ENCODE measurements at regions not wholly inside any gene's neighbourhood (a gene's known extent, or its start where the extent isn't known, plus 50 kb on each side); places are given as distances from the start of the nearest gene placed in this dataset.

DNA sequence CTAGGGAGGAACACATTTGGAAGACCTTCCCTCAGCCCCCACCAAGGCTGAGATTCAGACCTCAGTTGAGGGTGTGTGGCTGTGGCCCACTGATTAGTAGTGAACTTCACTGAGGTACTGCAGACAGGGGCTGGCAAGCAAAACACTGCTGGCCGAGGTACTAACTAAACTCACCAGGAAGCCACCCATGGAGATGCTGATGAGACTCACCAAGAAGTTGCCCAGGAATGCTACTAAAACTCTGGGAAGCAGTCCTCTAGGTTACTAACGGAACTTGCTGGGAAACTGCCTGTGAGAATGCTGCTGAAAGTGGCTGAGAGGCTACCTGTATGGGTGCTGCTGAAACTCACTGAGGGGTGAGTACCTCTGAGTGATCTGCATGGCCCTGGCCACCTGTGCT lies 372.4 kb upstream of the RPS6KA3 start:
- no peaks in the 10 kb centered on the region for H3K36me3 Mint-ChIP-seq (ENCODE audit: low read depth)
- no peaks in the 10 kb centered on the region for H3K27me3 Mint-ChIP-seq (ENCODE audit: low read depth)
- H3K4me3 Mint-ChIP-seq (ENCODE audit: unreplicated experiment) = no peak overlapping the region
- peaks cover 2% of the 10 kb centered on the region for H3K9me3 Mint-ChIP-seq (ENCODE audit: low read depth)
- peaks cover 35% of the 10 kb centered on the region for H3K4me1 Mint-ChIP-seq (ENCODE audit: low read depth)
- no peak overlapping the region for H3K27ac Mint-ChIP-seq (ENCODE audit: unreplicated experiment)
- no peak for TF ChIP-seq CTCF (IDR thresholded peaks at IDR 0.05)
- no peak for DNase-seq (ENCODE audit: low spot score)

DNA sequence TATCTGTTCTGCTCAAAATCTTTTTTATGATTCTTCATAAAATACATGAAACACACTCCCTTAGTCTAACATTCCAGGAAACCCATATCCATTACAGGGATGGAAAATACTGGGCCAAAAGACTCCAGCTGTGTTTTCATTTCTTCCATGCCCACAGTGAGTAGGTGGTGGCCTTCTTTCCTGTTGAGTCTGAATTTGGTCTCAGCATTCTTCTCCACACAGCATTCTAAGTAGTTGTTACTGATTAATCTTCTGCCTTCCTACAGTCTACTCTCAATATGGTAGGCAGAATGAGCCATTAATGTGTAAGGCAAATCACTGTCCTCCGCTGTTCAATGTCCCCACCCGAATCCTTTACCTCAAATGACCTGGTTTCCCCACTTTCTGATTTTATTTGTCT lies 370.6 kb upstream of the RPS6KA3 start:
- no peak for DNase-seq (ENCODE audit: low spot score)
- Mint-ChIP-seq H3K36me3 (ENCODE audit: low read depth) (no peaks in the 10 kb centered on the region), H3K27ac (ENCODE audit: unreplicated experiment) (peak overlapping the region; percentile 60), H3K4me1 (ENCODE audit: low read depth) (peaks cover 44% of the 10 kb centered on the region), H3K9me3 (ENCODE audit: low read depth) (peaks cover 2% of the 10 kb centered on the region), H3K27me3 (ENCODE audit: low read depth) (no peaks in the 10 kb centered on the region), H3K4me3 (ENCODE audit: unreplicated experiment) (no peak overlapping the region)
- TF ChIP-seq CTCF (IDR thresholded peaks at IDR 0.05) = no peak

DNA sequence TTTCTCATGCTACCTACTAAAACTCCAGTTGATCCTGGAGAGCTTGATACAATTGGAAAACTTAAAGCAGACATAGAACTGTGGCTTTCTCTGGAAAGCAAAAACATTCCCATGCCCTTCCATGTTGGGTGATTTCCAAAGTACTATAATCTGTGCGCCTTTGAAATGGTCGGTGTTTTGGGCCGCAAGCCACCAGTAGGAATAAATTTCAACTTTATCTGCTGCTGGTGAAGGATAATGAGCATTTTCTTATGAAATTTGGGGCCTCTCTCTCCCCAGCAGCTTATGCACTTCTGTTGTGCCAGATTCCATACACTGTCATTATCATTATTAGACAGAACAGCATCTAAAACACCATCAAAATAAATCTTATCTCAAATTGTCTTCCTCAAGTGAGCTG lies 366.7 kb upstream of the RPS6KA3 start:
- no peaks in the 10 kb centered on the region for H3K9me3 Mint-ChIP-seq (ENCODE audit: low read depth)
- DNase-seq (ENCODE audit: low spot score) = no peak
- peaks cover 41% of the 10 kb centered on the region for H3K4me1 Mint-ChIP-seq (ENCODE audit: low read depth)
- H3K27ac Mint-ChIP-seq (ENCODE audit: unreplicated experiment) = no peak overlapping the region
- no peaks in the 10 kb centered on the region for H3K36me3 Mint-ChIP-seq (ENCODE audit: low read depth)
- H3K4me3 Mint-ChIP-seq (ENCODE audit: unreplicated experiment) = no peak overlapping the region
- TF ChIP-seq CTCF (IDR thresholded peaks at IDR 0.05) = no peak
- no peaks in the 10 kb centered on the region for H3K27me3 Mint-ChIP-seq (ENCODE audit: low read depth)

DNA sequence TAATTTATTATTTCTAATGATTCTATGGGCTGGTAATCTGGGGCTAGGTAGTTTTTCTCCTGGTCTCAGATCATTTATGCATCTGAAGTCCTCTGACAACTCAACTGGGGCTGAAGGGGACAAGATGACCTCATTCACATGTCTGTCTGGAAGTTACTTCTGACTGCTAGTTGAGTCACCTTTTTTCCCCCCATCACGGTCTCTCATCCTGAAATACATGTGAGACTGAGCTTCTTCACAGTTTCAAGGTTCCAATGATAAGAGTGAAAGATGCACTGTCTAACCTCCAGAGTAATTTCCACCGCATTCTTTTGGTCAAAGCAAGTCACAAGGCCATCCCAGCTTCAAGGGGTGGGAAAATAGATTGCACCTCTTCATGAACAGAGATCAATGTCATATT lies 356.7 kb upstream of the RPS6KA3 start:
- no peak for DNase-seq (ENCODE audit: low spot score)
- peaks cover 13% of the 10 kb centered on the region for H3K9me3 Mint-ChIP-seq (ENCODE audit: low read depth)
- no peaks in the 10 kb centered on the region for H3K36me3 Mint-ChIP-seq (ENCODE audit: low read depth)
- TF ChIP-seq CTCF (IDR thresholded peaks at IDR 0.05) = no peak
- H3K27ac Mint-ChIP-seq (ENCODE audit: unreplicated experiment) = no peak overlapping the region
- H3K4me3 Mint-ChIP-seq (ENCODE audit: unreplicated experiment) = no peak overlapping the region
- peaks cover 16% of the 10 kb centered on the region for H3K4me1 Mint-ChIP-seq (ENCODE audit: low read depth)
- peaks cover 1% of the 10 kb centered on the region for H3K27me3 Mint-ChIP-seq (ENCODE audit: low read depth)

- no peaks in the 10 kb centered on the region for H3K36me3 Mint-ChIP-seq (ENCODE audit: low read depth)
- H3K27me3 Mint-ChIP-seq (ENCODE audit: low read depth) = peaks cover under 1% of the 10 kb centered on the region
- peaks cover 10% of the 10 kb centered on the region for H3K4me1 Mint-ChIP-seq (ENCODE audit: low read depth)
- peaks cover 14% of the 10 kb centered on the region for H3K9me3 Mint-ChIP-seq (ENCODE audit: low read depth)
- H3K4me3 Mint-ChIP-seq (ENCODE audit: unreplicated experiment) = no peak overlapping the region
- DNase-seq (ENCODE audit: low spot score) = no peak
- no peak for TF ChIP-seq CTCF (IDR thresholded peaks at IDR 0.05)
- H3K27ac Mint-ChIP-seq (ENCODE audit: unreplicated experiment) = no peak overlapping the region
Observed at GRCh38 chrX:20620306-20620705, 353.6 kb upstream of the RPS6KA3 start.
